H7 (cell line): ENCODE measurements at regions not wholly inside any gene's neighbourhood (a gene's known extent, or its start where the extent isn't known, plus 50 kb on each side); places are given as distances from the start of the nearest gene placed in this dataset.

Source experiments
- DNase-seq: peaks from one replicate; pipeline ENCODE4 v3.0.0; 2012
- H3K27me3 ChIP-seq: 2 replicates; pipeline ENCODE4 v1.6.0; 2011; ENCODE audit warnings: mild to moderate bottlenecking, low read length; ENCODE audit not compliant: control insufficient read depth, insufficient read depth
- H3K36me3 ChIP-seq: replicated peaks from 2 replicates; pipeline ENCODE4 v1.5.1; 2011; ENCODE audit warnings: low read length; ENCODE audit not compliant: control insufficient read depth, insufficient read depth
- H3K4me3 ChIP-seq: 2 replicates; pipeline ENCODE4 v1.5.1; 2011; ENCODE audit warnings: low read depth, mild to moderate bottlenecking, control low read depth, low read length, moderate library complexity; ENCODE audit not compliant: insufficient read depth

DNA sequence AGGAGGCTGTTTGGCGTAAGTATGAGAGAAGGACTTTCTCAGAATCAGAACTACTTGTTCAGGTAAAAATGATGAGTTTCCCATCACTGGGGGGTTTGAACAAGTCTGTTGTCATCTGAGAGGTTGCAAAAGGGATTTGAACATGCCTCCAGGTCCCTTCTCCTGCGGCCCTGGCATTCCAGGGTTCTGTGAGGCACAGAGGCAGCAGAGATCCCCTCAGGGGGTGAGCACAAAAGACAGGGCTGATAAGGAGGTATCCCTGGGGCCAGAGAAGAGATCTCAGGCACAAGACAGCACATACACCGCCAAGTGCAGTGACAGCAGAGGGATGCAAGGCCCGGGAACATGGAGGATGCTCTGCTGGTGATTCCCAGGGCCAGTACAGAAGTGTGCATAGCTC lies 275.8 kb upstream of the TSHZ3 start:
- no peaks in the 10 kb centered on the region for H3K36me3 ChIP-seq
- H3K27me3 ChIP-seq, result no peaks in the 10 kb centered on the region
- no peak overlapping the region for H3K4me3 ChIP-seq
- DNase-seq, result no peak

DNA sequence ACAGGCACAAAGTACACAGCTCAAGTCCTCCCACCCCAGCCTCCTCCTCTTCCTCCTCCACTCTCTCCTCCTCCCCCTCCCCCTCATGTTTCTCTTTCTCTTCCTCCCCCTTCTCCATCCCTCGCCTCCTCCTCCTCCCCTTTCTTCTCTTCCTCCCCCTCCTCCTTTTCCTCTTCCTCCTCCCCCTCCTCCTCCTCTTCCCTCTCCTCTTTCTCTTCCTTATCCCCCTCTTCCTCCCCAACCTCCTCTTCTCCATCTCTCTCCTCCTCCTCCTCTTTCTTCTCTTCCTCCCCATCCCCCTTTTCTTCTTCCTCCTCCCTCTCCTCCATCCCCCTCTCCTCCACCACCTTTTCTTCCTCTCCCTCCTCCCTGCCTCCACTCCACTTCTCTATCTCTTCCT lies 276.3 kb upstream of the TSHZ3 start:
- no peak overlapping the region for H3K4me3 ChIP-seq
- no peaks in the 10 kb centered on the region for H3K27me3 ChIP-seq
- no peak for DNase-seq
- H3K36me3 ChIP-seq, result no peaks in the 10 kb centered on the region

DNA sequence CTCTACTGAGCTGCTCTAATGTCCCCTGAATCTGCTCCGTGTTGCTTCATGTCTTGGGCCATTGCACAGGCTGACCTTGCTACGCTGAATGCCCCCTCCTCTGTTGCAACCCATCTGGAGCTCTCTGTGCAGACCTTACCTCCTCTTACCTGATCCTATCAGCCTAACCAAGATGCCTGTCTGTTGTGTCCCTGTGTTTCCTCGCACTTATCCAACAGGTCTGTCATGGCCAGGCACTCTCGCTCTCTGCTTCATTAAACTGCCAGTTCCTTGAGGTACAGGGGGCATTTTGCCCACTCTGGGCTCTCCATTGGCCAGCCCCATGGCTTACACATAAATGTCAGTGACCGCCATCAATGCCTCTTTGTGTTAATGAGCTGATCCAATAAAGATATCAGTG lies 277.7 kb upstream of the TSHZ3 start:
- no peaks in the 10 kb centered on the region for H3K36me3 ChIP-seq
- DNase-seq, result no peak
- H3K27me3 ChIP-seq, result no peaks in the 10 kb centered on the region
- no peak overlapping the region for H3K4me3 ChIP-seq

DNA sequence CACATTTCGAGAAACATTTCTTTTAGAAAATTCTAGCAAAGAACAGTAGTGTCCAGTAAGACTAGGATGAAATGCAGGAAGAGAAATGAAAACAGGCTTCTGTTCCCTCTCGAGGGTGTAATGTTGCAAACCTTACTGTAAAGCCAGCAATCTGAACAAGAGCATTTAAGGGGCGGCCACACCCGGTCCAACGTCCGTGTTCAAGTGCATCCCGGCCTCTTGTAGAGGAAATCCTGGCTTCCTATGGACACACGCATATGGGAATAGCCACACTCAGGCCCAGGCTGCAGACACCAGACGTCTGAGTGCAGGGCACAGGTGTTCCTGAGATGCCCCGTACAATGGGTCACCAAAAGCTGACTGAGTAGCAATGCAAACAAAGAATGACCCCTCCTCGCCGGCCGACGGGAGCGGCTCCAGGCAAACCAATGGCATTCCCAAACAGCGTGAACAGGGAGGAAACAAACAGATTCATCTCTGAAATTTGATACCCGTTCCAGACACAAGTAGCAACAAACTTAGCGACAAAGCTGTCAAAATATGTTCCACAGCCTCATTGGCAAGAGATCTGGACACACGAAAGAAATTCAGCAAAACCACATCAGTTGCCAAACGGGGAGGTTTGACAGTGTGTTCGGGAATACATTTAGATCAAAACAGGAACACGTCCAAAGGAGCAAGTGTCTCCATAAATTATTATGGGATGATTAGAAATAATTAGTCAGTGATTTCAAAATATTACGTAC lies 278.6 kb upstream of the TSHZ3 start:
- Histone ChIP-seq H3K4me3 (no peak overlapping the region), H3K27me3 (no peaks in the 10 kb centered on the region), H3K36me3 (no peaks in the 10 kb centered on the region)
- DNase-seq, result no peak

DNA sequence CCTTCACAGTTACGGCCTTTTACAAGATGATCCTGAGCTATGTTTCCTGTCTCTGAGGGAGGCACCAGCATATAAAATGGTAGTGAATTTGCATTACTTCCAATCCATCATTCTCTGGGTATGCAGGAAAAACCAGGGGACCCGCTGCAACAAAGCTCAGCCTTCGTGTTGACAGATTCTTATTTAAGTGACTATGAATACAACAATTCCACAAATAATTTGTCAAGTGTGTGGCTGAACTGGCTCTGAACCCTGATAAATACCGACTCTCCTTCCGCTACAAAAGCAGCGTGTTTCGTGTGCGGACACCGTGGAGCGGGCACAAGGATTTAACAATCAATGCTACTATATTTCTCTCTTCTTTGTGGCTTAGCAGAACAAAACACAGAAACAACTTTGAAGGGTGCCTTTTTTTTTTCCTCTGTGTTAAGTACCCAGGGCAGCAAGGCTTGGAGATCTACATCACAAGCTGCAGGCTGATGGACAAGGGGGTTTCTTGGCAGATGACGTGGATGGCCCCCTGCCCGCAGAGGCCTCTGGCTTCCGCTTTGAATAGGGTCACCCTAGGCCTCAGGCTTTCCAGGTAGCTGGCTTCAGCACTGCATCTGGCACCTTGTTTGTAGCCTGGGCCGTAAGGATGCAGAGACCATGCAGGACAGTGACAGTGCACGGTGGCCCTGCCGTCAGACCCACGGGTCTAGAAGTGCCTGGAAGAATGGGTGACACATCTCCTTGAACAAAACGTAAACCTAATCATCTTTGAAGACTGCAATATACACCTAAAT lies 280.5 kb upstream of the TSHZ3 start:
- no peaks in the 10 kb centered on the region for H3K36me3 ChIP-seq
- H3K4me3 ChIP-seq, result no peak overlapping the region
- DNase-seq, result no peak
- no peaks in the 10 kb centered on the region for H3K27me3 ChIP-seq

DNA sequence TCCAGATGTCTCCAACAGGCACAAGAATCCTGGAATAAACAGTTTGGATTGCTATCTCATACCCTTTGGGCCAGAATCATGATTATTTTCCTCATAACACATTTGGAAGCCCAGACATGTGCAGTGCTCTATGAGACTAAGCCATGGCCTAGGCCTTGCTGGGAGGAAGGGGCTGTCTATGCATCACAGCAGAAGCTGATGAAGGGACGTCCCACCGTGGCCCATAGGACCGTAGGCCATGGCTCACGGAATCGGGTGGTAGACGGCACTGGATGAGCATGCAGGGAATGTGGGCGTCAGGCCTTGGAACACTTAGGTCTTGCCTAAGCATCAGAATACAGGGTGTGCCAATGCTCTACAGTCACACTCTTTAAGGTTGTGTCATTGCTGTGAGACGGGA lies 283.8 kb upstream of the TSHZ3 start:
- Histone ChIP-seq H3K27me3 (no peaks in the 10 kb centered on the region), H3K36me3 (no peaks in the 10 kb centered on the region), H3K4me3 (no peak overlapping the region)
- no peak for DNase-seq

DNA sequence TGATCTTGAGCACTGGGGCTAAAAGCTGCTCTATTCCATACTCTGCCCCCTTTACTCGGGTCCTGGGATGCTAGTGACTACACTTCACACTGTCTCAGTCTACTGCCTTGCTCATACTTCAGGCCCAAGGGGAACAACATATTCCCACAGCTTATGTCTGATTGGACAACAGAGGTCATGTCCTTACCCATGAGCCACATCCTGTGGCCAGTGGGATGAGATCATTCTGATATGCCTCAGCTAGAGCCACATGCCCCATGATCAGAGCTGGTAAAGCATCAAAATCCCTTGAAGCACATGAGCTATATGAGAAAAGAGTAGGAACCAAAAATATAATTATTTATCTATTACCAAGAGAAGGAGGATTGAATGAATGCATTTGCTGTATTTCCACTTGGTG lies 290.1 kb upstream of the TSHZ3 start:
- no peaks in the 10 kb centered on the region for H3K36me3 ChIP-seq
- H3K27me3 ChIP-seq, result no peaks in the 10 kb centered on the region; the same call in 1 of the 2 replicates
- no peak overlapping the region for H3K4me3 ChIP-seq
- DNase-seq, result no peak

DNA sequence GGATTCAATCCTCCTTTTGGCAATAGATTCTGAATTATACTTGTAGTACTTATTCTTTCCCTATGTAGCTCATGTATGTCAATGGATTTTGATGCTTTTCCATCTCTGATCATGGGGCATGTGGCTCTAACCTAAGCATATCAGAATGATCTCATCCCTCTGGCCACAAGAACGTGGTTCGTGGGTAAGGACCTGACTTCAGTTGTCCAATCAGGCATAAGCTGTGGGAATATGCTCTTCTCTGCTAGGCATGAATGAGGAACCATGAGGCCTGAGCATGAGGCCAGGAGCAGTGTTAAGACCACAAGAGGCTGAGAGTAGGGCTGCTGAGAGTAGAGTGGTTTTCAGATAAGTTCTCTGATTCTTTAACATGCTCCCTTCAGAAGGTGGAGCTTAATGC lies 292.4 kb upstream of the TSHZ3 start:
- H3K4me3 ChIP-seq, result no peak overlapping the region
- DNase-seq, result no peak
- H3K27me3 ChIP-seq, result no peaks in the 10 kb centered on the region; the same call in 1 of the 2 replicates
- no peaks in the 10 kb centered on the region for H3K36me3 ChIP-seq

DNA sequence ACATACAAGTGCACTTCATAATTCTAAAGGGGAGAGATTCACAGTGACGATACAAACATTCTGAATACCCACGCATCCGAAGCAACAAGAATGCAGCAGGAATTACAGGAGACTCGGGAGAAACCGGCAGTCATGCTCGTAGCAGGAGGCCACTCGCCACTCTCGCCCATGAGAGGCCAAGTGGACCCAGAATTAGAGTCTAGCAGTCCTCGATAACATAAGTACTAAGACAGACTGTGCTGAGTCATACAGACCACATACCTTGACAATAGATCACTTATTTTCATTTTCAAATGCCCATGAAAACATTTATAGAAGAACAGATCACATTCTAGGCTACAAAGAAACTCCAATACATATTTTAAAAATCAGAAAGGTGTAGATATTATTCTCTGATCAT lies 299.1 kb upstream of the TSHZ3 start:
- no peak overlapping the region for H3K4me3 ChIP-seq
- no peaks in the 10 kb centered on the region for H3K36me3 ChIP-seq
- no peaks in the 10 kb centered on the region for H3K27me3 ChIP-seq
- no peak for DNase-seq

DNA sequence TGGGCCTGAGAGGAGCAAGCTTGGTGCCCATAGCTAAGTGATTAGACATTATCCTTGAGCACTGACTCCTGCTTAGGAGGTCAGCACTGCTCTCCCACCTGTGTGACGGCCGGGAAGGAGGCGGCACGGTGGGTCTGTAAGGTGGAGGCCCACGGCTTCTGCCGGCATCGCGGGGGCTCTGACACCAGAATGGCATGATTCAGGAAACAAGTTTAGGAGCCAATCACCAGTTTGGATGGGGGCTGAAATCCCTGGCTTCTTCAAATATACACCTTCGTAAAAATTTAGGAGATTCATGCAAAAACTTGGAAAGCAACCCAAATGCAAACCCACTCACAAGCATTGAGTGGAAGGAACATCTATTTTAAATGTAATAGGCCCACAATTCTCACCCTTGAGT lies 307.3 kb upstream of the TSHZ3 start:
- Histone ChIP-seq H3K27me3 (no peaks in the 10 kb centered on the region), H3K36me3 (no peaks in the 10 kb centered on the region), H3K4me3 (no peak overlapping the region)
- no peak for DNase-seq

DNA sequence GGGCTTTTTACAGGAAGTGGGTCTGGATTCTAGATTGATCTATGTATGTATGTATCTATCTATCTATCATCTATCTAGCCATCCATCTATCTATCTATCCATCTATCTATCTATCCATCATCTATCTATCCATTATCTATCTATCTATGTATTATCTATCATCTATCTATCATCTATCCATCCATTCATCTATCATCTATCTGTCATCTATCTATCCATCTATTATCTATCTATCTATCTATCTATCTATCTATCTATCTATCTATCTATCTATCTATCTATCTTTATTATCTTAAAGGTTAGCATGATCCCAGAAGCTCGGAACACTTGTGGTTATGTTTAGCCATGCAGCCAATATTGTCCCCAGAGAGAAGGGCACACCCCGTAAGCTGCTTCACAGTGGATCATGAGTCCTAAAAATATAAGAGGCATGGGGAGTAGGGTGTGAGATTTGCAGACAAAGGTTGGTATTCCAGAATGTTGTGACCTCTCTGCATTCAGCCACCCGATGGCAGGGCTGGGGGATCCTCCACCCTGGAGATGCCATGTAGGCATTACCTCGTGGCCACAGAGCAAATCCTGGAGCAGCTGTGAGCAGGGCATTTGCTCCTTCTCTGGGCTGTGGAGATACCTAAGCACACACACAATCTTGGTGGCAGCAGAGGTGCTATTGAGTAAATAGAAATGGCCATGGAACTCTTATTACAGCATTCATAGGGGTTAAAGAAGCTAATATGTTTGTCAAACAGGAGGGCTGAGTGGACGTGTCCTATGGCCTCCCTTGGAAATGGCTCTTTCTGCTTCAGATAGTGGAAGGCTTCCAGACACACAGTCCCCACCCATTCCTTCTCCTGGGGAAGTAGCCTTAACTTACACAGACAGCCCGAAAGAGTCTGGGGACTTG lies 310.0 kb upstream of the TSHZ3 start:
- no peaks in the 10 kb centered on the region for H3K36me3 ChIP-seq
- H3K4me3 ChIP-seq, result no peak overlapping the region
- DNase-seq, result no peak
- no peaks in the 10 kb centered on the region for H3K27me3 ChIP-seq

DNA sequence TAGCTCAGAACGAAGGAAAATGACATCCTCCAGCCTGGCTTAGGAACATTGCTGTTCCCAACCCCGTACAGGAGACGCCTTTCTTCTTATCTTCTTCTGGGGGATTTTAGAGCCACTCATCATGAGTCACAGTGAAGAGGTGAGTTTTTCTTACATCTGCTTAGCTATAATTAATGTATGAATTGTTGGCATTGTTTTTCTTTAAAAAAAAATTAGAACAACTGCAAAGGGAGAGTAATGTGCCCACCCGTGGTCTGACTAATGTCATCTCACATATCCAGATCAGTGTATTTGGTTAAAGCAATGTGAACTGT lies 310.6 kb upstream of the TSHZ3 start:
- Histone ChIP-seq H3K36me3 (no peaks in the 10 kb centered on the region), H3K27me3 (no peaks in the 10 kb centered on the region), H3K4me3 (no peak overlapping the region)
- DNase-seq, result no peak

DNA sequence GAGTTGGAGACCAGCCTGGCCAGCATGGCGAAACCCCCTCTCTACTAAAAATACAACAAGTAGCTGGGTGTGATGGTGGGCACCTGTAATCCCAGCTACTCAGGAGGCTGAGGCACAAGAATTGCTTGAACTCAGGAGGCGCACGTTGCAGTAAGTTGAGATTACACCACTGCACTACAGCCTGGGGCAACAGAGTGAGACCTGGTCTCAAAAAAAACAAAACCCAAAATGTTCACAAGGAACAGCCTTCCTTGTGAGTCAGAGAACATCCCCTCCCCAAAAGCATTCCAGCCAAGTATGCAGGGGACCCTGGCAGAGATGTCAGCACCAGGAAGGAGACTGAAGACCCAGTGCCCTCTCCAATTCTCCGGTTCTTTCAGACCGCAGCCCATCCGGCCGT lies 314.9 kb upstream of the TSHZ3 start:
- Histone ChIP-seq H3K4me3 (no peak overlapping the region), H3K36me3 (no peaks in the 10 kb centered on the region), H3K27me3 (no peaks in the 10 kb centered on the region)
- no peak for DNase-seq

DNA sequence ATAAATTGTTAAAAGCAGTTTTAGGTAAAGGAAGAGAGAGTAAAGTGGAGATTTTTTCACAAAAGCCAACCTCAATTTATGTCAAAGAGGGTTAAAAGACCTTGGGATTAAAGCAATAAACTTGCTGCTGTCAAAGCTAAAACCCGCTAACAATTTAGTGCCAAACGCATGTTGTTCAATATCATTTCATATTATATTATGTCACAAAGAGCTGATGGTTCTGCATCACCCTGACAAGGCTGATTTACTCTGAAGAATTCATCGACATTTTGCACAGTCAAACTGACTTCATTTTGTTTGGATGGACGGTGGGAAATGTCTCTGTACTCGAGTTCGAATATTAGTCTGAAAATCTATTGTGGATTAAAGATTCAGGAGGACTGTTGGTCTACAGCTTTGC lies 315.8 kb upstream of the TSHZ3 start:
- DNase-seq, result no peak
- Histone ChIP-seq H3K4me3 (no peak overlapping the region), H3K36me3 (no peaks in the 10 kb centered on the region), H3K27me3 (no peaks in the 10 kb centered on the region)

DNA sequence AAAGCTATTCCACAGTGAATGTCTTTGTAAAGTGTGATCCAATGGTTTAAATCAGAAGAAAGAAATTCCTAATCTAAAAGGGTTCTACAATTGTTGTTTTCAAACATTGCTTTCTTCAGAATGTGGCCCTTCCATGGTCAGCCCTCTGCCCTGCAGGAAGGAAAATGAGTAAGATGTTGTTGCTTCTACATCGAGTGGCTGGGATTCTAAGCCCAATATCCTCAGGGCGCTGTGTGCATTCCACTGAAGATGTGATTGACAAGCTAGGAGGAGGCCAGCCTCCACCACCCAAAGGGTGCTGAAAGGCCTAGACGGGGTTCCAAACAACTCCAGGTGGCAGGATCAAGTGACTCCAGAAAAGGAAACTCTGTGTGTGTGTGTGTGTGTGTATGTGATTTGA lies 316.9 kb upstream of the TSHZ3 start:
- Histone ChIP-seq H3K27me3 (no peaks in the 10 kb centered on the region), H3K36me3 (no peaks in the 10 kb centered on the region), H3K4me3 (no peak overlapping the region)
- no peak for DNase-seq
